ENCODE measurements at regions not wholly inside any gene's neighbourhood (a gene's known extent, or its start where the extent isn't known, plus 50 kb on each side); places are given as distances from the start of the nearest gene placed in this dataset.
"Not testable (repeated sequence)": the region's sequence is repeated elsewhere in the genome, so short reads cannot be mapped to it uniquely, and the experiment has no call there.

DNA sequence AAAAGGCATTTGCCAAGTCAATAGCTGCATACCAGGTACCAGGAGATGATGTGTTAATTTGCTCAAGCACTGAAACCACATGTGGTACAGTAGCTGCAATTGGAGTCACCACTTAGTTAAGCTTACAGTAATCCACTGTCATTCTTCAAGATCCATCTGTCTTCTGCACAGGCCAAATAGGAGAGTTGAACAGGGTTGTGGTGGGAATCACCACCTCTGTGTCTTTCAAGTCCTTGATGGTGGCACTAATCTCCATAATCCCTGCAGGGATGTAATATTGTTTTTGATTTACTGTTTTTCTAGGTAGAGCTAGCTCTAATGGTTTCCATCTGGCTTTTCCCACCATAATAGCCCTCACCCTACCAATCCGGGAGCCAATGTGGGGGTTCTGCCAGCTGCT lies 91.9 kb downstream of the FCRL5 start:
- Histone ChIP-seq H3K4me1 (ENCODE audit: control insufficient read depth, low read depth, low read length) (peaks cover 3% of the 10 kb centered on the region), H3K4me3 (ENCODE audit: low read length) (no peak overlapping the region), H3K36me3 (ENCODE audit: control insufficient read depth, low read depth, low read length) (no peaks in the 10 kb centered on the region), H3K27ac (ENCODE audit: low read length) (no peak overlapping the region), H3K27me3 (ENCODE audit: control insufficient read depth, insufficient read depth, low read length) (no peaks in the 10 kb centered on the region), H3K9me3 (ENCODE audit: control insufficient read depth, low read depth, low read length) (no peaks in the 10 kb centered on the region), H3K9ac (ENCODE audit: low read length) (no peak overlapping the region)

DNA sequence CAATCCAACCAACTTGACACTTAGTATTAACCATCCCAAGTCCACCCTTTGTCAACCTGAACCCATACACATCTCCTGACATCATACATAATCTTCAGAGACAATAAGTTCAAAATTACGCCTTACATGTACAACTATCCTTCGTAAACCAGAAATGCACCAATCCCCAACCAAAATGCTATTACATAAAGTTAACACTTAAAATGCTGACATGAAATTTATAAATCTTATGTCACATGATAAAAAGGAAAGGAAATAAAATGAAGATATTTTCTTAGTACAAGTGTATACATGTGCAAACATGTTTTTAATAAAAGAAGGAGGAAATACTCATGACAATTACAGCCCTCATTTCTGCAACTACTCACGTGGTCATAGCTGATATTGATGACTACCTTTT lies 95.0 kb downstream of the FCRL5 start:
- Histone ChIP-seq H3K27ac (ENCODE audit: low read length) (no peak overlapping the region), H3K9ac (ENCODE audit: low read length) (no peak overlapping the region), H3K27me3 (ENCODE audit: control insufficient read depth, insufficient read depth, low read length) (no peaks in the 10 kb centered on the region), H3K9me3 (ENCODE audit: control insufficient read depth, low read depth, low read length) (no peaks in the 10 kb centered on the region), H3K36me3 (ENCODE audit: control insufficient read depth, low read depth, low read length) (no peaks in the 10 kb centered on the region), H3K4me3 (ENCODE audit: low read length) (no peak overlapping the region), H3K4me1 (ENCODE audit: control insufficient read depth, low read depth, low read length) (peaks cover 6% of the 10 kb centered on the region)

DNA sequence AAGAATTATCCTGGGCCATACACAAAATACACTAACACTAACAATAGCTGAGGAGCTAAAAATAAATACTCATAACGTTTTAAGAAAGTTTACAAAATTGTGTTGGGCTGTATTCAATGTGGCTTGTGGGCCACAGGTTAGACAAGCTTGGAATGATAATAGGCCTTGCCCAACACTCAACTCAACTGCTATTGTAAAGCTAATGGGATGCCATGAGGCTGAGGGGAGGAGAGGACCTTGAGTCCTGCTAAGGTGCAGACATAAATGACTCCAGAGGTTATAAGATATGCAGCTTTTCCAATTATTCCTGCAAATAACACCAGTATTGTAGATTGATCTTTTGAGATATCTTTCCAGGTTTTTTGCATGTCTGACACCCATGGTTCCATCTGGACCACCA lies 97.0 kb downstream of the FCRL5 start:
- H3K36me3 ChIP-seq (ENCODE audit: control insufficient read depth, low read depth, low read length), result no peaks in the 10 kb centered on the region
- H3K27ac ChIP-seq (ENCODE audit: low read length), result no peak overlapping the region
- H3K9ac ChIP-seq (ENCODE audit: low read length), result no peak overlapping the region
- H3K4me1 ChIP-seq (ENCODE audit: control insufficient read depth, low read depth, low read length), result peaks cover 6% of the 10 kb centered on the region
- H3K4me3 ChIP-seq (ENCODE audit: low read length), result no peak overlapping the region
- no peaks in the 10 kb centered on the region for H3K27me3 ChIP-seq (ENCODE audit: control insufficient read depth, insufficient read depth, low read length)
- no peaks in the 10 kb centered on the region for H3K9me3 ChIP-seq (ENCODE audit: control insufficient read depth, low read depth, low read length)

DNA sequence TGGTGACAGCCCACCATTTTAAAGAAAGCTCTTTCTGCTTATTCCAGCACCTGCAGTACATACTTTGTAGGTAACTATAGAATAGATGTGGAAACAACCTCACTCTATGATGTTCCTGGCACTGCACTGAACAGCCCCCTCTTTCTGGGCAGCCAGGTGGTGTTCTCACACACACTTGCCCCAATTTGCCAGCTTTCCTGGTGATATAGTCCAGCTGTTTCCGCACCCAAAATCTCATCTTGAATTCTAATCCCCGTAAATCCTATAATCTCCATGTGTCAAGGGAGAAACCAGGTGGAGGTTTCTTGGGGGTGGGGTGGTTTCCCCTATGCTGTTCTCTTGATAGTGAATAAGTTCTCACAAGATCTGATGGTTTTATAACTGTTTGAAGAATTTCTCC lies 102.2 kb downstream of the FCRL5 start:
- H3K9ac ChIP-seq (ENCODE audit: low read length), result no peak overlapping the region

DNA sequence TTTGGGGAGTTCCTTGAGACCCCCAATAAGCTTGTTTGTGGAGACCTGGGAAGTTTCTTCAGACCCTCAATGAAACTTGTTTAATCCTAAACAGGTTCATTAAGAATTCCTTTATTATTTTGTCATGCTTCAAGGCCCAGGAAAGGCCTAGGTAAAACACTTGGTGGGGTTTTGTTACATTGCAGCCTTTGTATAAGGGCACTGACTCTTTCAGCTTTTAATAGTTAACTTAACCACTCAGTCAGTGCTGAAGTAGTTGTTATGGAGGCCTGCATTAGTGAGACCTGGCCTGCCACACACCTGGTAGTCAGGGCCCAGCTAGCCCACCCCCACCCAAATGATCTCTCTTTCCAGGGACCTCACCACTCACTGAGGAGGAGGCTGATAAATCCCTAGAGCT lies 103.7 kb downstream of the FCRL5 start:
- Histone ChIP-seq H3K9me3 (ENCODE audit: control insufficient read depth, low read depth, low read length) (no peaks in the 10 kb centered on the region), H3K27me3 (ENCODE audit: control insufficient read depth, insufficient read depth, low read length) (no peaks in the 10 kb centered on the region), H3K27ac (ENCODE audit: low read length) (no peak overlapping the region), H3K4me1 (ENCODE audit: control insufficient read depth, low read depth, low read length) (no peaks in the 10 kb centered on the region), H3K9ac (ENCODE audit: low read length) (no peak overlapping the region), H3K36me3 (ENCODE audit: control insufficient read depth, low read depth, low read length) (no peaks in the 10 kb centered on the region), H3K4me3 (ENCODE audit: low read length) (no peak overlapping the region)

More for the DNA sequence above, 102.2 kb downstream of the FCRL5 start:
- no peak overlapping the region for H3K27ac ChIP-seq (ENCODE audit: low read length)
- H3K4me3 ChIP-seq (ENCODE audit: low read length), result no peak overlapping the region
- no peaks in the 10 kb centered on the region for H3K9me3 ChIP-seq (ENCODE audit: control insufficient read depth, low read depth, low read length)
- no peaks in the 10 kb centered on the region for H3K4me1 ChIP-seq (ENCODE audit: control insufficient read depth, low read depth, low read length)
- no peaks in the 10 kb centered on the region for H3K36me3 ChIP-seq (ENCODE audit: control insufficient read depth, low read depth, low read length)
- no peaks in the 10 kb centered on the region for H3K27me3 ChIP-seq (ENCODE audit: control insufficient read depth, insufficient read depth, low read length)

DNA sequence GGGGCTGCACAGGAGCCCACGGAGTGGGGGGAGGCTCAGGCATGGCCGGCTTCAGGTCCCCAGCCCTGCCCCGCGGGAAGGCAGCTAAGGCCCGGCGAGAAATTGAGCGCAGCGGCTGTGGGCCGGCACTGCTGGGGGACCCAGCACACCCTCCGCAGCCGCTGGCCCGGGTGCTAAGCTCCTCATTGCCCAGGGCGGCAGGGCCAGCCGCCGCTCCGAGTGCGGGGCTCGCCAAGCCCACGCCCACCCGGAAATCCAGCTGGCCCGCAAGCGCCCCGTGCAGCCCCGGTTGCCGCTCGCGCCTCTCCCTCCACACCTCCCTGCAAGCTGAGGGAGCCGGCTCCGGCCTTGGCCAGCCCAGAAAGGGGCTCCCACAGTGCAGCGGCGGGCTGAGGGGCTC lies 106.0 kb downstream of the FCRL5 start:
- not testable (repeated sequence) for H3K27ac ChIP-seq (ENCODE audit: low read length); H3K4me3 ChIP-seq (ENCODE audit: low read length); H3K9ac ChIP-seq (ENCODE audit: low read length); H3K36me3 ChIP-seq (ENCODE audit: control insufficient read depth, low read depth, low read length); H3K4me1 ChIP-seq (ENCODE audit: control insufficient read depth, low read depth, low read length); H3K27me3 ChIP-seq (ENCODE audit: control insufficient read depth, insufficient read depth, low read length); H3K9me3 ChIP-seq (ENCODE audit: control insufficient read depth, low read depth, low read length)

DNA sequence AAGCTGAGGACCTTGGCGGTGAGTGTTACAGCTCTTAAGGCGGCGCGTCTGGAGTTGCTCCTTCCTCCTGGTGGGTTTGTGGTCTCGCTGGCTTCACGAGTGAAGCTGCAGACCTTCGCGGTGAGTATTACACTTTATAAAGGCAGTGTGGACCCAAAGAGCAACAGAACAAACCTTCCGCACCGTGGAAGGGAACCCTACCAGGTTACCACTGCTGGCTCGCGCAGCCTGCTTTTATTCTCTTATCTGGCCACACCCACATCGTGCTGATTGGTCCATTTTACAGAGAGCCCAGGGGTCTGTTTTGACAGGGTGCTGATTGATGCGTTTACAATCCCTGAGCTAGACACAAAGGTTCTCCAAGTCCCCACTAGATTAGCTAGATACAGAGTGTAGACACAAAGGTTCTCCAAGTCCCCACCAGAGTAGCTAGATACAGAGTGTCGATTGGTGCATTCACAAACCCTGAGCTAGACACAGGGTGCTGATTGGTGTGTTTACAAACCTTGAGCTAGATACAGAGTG lies 106.6 kb downstream of the FCRL5 start:
- not testable (repeated sequence) for H3K9ac ChIP-seq (ENCODE audit: low read length); H3K4me1 ChIP-seq (ENCODE audit: control insufficient read depth, low read depth, low read length); H3K27me3 ChIP-seq (ENCODE audit: control insufficient read depth, insufficient read depth, low read length); H3K36me3 ChIP-seq (ENCODE audit: control insufficient read depth, low read depth, low read length); H3K9me3 ChIP-seq (ENCODE audit: control insufficient read depth, low read depth, low read length); H3K27ac ChIP-seq (ENCODE audit: low read length); H3K4me3 ChIP-seq (ENCODE audit: low read length)

DNA sequence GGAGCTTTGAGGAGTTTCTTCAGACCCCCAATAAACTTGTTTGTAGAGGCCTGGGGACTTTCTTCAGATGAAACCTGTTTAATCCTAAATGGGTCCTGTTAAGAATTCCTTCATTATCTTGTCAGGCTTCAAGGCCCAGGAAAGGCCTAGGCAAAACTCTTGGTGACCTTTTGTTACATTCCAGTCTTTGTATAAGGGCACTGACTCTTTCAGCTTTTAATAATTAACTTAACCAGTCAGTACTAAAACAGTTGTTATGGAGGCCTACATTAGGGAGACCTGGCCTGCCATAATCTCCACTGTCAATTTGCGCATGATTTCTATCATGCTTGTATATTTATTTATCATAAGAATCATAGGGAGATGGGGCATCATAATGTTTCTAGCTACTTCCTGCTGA lies 110.2 kb downstream of the FCRL5 start:
- Histone ChIP-seq H3K27ac (ENCODE audit: low read length) (no peak overlapping the region), H3K4me3 (ENCODE audit: low read length) (no peak overlapping the region), H3K27me3 (ENCODE audit: control insufficient read depth, insufficient read depth, low read length) (no peaks in the 10 kb centered on the region), H3K36me3 (ENCODE audit: control insufficient read depth, low read depth, low read length) (no peaks in the 10 kb centered on the region), H3K9me3 (ENCODE audit: control insufficient read depth, low read depth, low read length) (no peaks in the 10 kb centered on the region), H3K9ac (ENCODE audit: low read length) (no peak overlapping the region), H3K4me1 (ENCODE audit: control insufficient read depth, low read depth, low read length) (peaks cover 4% of the 10 kb centered on the region)

DNA sequence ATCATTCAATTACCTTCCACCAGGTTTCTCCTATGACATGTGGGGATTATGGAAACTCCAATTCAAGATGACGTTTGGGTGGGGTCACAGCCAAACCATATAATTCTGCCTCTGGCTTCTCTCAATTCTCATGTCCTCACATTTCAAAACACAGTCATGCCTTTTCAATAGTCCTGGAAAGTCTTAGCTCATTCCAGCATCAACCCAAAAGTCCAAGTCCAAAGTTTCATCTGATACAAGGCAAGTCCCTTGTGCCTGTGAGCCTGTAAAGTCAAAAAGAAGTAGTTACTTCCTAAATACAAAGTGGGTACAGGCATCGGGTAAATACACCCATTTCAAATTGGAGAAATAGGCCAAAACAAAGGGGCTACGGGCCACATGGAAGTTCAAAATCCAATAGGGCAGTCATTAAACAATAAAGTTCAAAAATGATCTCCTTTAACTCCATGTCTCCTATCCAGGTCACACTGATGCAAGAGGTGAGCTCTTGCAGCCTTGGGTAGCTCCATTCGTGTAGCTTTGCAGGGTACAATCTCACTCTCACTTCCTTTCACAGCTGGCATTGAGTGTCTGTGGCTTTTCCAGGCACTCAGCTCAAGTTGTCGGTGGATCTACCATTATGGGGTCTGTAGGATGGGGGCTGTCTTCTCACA lies 112.9 kb downstream of the FCRL5 start:
- Histone ChIP-seq H3K27ac (ENCODE audit: low read length) (no peak overlapping the region), H3K9me3 (ENCODE audit: control insufficient read depth, low read depth, low read length) (no peaks in the 10 kb centered on the region), H3K4me3 (ENCODE audit: low read length) (no peak overlapping the region), H3K27me3 (ENCODE audit: control insufficient read depth, insufficient read depth, low read length) (no peaks in the 10 kb centered on the region), H3K36me3 (ENCODE audit: control insufficient read depth, low read depth, low read length) (no peaks in the 10 kb centered on the region), H3K9ac (ENCODE audit: low read length) (no peak overlapping the region), H3K4me1 (ENCODE audit: control insufficient read depth, low read depth, low read length) (peaks cover 4% of the 10 kb centered on the region)

DNA sequence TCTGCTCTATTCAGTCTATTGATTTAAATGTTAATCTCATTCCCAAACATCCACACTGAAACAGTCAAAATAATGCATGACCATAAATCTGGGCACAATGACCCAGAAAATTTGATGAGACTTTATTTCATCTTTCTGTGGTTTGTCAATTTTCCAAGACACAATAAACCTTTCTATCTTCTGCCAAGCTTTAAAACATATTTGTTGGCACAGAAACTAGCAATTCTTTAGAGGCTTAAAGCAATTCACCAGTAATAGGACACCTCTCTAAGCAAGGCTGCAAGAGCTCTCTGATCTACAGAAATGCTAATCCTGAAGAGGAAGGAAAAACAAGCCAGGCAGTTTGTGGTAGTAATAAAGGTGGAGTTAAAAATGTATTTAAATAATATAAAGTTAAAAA lies 113.7 kb downstream of the FCRL5 start:
- Histone ChIP-seq H3K4me3 (ENCODE audit: low read length) (no peak overlapping the region), H3K9ac (ENCODE audit: low read length) (no peak overlapping the region), H3K36me3 (ENCODE audit: control insufficient read depth, low read depth, low read length) (no peaks in the 10 kb centered on the region), H3K27ac (ENCODE audit: low read length) (no peak overlapping the region), H3K4me1 (ENCODE audit: control insufficient read depth, low read depth, low read length) (peaks cover 4% of the 10 kb centered on the region), H3K9me3 (ENCODE audit: control insufficient read depth, low read depth, low read length) (no peaks in the 10 kb centered on the region), H3K27me3 (ENCODE audit: control insufficient read depth, insufficient read depth, low read length) (no peaks in the 10 kb centered on the region)

DNA sequence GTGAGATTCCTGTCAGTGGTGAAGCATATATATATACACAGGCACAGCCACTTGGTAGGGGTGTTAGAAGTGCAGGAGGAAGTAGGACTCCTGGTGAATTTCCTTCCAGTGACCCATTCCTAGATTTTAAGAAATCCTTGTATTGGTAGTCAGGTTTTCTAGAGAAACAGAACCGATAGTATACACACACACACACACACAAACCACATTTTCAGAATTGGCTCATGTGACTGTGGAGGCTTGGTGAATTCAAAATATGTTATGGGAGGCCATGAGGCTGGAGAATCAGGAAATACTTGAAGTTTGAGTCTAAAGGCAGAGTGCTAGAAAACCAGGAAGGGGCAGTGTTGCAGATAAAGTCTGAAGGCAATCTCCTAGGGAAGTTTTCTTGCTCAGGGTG lies 114.2 kb downstream of the FCRL5 start:
- Histone ChIP-seq H3K9me3 (ENCODE audit: control insufficient read depth, low read depth, low read length) (no peaks in the 10 kb centered on the region), H3K4me3 (ENCODE audit: low read length) (no peak overlapping the region), H3K27me3 (ENCODE audit: control insufficient read depth, insufficient read depth, low read length) (no peaks in the 10 kb centered on the region), H3K9ac (ENCODE audit: low read length) (no peak overlapping the region), H3K36me3 (ENCODE audit: control insufficient read depth, low read depth, low read length) (no peaks in the 10 kb centered on the region), H3K4me1 (ENCODE audit: control insufficient read depth, low read depth, low read length) (peaks cover 4% of the 10 kb centered on the region), H3K27ac (ENCODE audit: low read length) (no peak overlapping the region)

DNA sequence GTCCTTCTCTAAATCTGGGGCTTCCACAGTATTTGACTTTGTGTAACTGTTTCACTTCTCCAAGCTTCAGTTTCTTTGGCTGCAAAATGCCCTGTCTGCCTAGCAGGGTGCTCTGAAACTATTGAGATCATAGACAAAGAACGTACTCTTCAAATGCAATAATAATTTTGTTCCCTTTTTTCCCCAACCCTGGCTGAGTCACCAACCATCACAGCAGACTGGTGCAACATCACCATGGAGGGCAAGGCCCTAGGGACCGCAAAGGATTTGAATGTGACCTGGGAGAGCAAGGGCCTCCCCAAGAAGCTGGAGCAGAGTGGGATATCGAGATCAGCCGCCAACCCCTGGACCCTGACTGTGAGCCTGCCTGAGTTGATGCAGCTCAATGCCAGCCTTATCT lies 115.0 kb downstream of the FCRL5 start:
- Histone ChIP-seq H3K9ac (ENCODE audit: low read length) (no peak overlapping the region), H3K36me3 (ENCODE audit: control insufficient read depth, low read depth, low read length) (no peaks in the 10 kb centered on the region), H3K9me3 (ENCODE audit: control insufficient read depth, low read depth, low read length) (no peaks in the 10 kb centered on the region), H3K4me3 (ENCODE audit: low read length) (no peak overlapping the region), H3K27ac (ENCODE audit: low read length) (no peak overlapping the region), H3K4me1 (ENCODE audit: control insufficient read depth, low read depth, low read length) (peaks cover 4% of the 10 kb centered on the region), H3K27me3 (ENCODE audit: control insufficient read depth, insufficient read depth, low read length) (no peaks in the 10 kb centered on the region)

All from iPS-18a (cell line).